Peyer's patch (tissue), 4 donors: ENCODE measurements at regions not wholly inside any gene's neighbourhood (a gene's known extent, or its start where the extent isn't known, plus 50 kb on each side); places are given as distances from the start of the nearest gene placed in this dataset.

Experiments used
- POLR2A ChIP-seq, 2 donors: fragments of 450-650 bp; IDR thresholded peaks; one replicate each; pipeline ENCODE4 v1.5.1; 2017; ENCODE audit warnings: antibody characterized with exemption in 2 of 2, mild to moderate bottlenecking in 2 of 2, moderate library complexity in 2 of 2
- TF ChIP-seq, protein P1 (sequence below), 6 experiments: fragments of 450-650 bp in 4 of 6; fragments of 200-600 bp in 2 of 6; sonication (generic) in 1 of 6; IDR thresholded peaks; one replicate each; pipeline ENCODE4 v1.5.1; 2017 to 2019; ENCODE audit warnings: antibody characterized with exemption in 6 of 6, mild to moderate bottlenecking in 3 of 6, moderate library complexity in 1 of 6

- TF ChIP-seq, protein P1, sequence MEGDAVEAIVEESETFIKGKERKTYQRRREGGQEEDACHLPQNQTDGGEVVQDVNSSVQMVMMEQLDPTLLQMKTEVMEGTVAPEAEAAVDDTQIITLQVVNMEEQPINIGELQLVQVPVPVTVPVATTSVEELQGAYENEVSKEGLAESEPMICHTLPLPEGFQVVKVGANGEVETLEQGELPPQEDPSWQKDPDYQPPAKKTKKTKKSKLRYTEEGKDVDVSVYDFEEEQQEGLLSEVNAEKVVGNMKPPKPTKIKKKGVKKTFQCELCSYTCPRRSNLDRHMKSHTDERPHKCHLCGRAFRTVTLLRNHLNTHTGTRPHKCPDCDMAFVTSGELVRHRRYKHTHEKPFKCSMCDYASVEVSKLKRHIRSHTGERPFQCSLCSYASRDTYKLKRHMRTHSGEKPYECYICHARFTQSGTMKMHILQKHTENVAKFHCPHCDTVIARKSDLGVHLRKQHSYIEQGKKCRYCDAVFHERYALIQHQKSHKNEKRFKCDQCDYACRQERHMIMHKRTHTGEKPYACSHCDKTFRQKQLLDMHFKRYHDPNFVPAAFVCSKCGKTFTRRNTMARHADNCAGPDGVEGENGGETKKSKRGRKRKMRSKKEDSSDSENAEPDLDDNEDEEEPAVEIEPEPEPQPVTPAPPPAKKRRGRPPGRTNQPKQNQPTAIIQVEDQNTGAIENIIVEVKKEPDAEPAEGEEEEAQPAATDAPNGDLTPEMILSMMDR (IDR thresholded peaks at IDR 0.05): no peak
- no peak for TF ChIP-seq POLR2A (IDR thresholded peaks at IDR 0.05)
These were observed 1462.9 kb upstream of the RAG2 start for GRCh38 chr11:38060920-38061319.
